ENCODE measurements at regions not wholly inside any gene's neighbourhood (a gene's known extent, or its start where the extent isn't known, plus 50 kb on each side); places are given as distances from the start of the nearest gene placed in this dataset.

GRCh38 chr6:167653561-167653960 lies 173.2 kb upstream of the AFDN start:
- TF ChIP-seq, protein P1, sequence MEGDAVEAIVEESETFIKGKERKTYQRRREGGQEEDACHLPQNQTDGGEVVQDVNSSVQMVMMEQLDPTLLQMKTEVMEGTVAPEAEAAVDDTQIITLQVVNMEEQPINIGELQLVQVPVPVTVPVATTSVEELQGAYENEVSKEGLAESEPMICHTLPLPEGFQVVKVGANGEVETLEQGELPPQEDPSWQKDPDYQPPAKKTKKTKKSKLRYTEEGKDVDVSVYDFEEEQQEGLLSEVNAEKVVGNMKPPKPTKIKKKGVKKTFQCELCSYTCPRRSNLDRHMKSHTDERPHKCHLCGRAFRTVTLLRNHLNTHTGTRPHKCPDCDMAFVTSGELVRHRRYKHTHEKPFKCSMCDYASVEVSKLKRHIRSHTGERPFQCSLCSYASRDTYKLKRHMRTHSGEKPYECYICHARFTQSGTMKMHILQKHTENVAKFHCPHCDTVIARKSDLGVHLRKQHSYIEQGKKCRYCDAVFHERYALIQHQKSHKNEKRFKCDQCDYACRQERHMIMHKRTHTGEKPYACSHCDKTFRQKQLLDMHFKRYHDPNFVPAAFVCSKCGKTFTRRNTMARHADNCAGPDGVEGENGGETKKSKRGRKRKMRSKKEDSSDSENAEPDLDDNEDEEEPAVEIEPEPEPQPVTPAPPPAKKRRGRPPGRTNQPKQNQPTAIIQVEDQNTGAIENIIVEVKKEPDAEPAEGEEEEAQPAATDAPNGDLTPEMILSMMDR (IDR thresholded peaks at IDR 0.05), result no peak
- TF ChIP-seq POLR2A (IDR thresholded peaks at IDR 0.05), result no peak

Measured in thyroid gland (tissue), 4 donors.